Ovary (tissue), 7 donors: ENCODE measurements at regions not wholly inside any gene's neighbourhood (a gene's known extent, or its start where the extent isn't known, plus 50 kb on each side); places are given as distances from the start of the nearest gene placed in this dataset.

Experiments
- DNase-seq, 5 donors: peaks; one replicate each; pipeline ENCODE4 v3.0.0-alpha.2; 2019 to 2020
- H3K27ac ChIP-seq, 2 donors: fragments of 200-600 bp; one replicate each; pipeline versions ENCODE4 v1.5.1 to v1.8.0; 2019 to 2022
- H3K27me3 ChIP-seq: fragments of 200-600 bp; one replicate; pipeline ENCODE4 v1.8.0; 2022
- H3K36me3 ChIP-seq: fragments of 200-600 bp; sonication (generic); one replicate; pipeline ENCODE4 v1.5.1; 2019
- H3K4me1 ChIP-seq: one replicate; pipeline ENCODE4 v1.8.1; 2013; ENCODE audit warnings: mild to moderate bottlenecking, moderate library complexity; ENCODE audit not compliant: insufficient read depth
- H3K4me3 ChIP-seq: fragments of 200-600 bp; sonication (generic); one replicate; pipeline ENCODE4 v1.5.1; 2017
- H3K9me3 ChIP-seq, 2 donors: fragments of 200-600 bp in 1 of 2; sonication (generic) in 1 of 2; one replicate each; pipeline versions ENCODE4 v1.5.1 to v1.8.1; 2013 to 2019; ENCODE audit warnings: mild to moderate bottlenecking in 1 of 2, moderate library complexity in 1 of 2
- EP300 ChIP-seq: sonication (generic); formaldehyde crosslinking; IDR thresholded peaks from one replicate; pipeline ENCODE4 v1.6.1; 2017; ENCODE audit warnings: antibody characterized with exemption
- POLR2A ChIP-seq: fragments of 450-650 bp; IDR thresholded peaks from one replicate; pipeline ENCODE4 v1.6.1; 2017; ENCODE audit warnings: antibody characterized with exemption, mild to moderate bottlenecking, moderate library complexity
- WGBS, 3 donors: extraction: QIAGEN DNeasy Blood & Tissue Kit in 1 of 3; methylation state at CpG; one replicate each; pipeline versions ENCODE4 v1.1.5 to v1.1.7; 2013 to 2017; 5-methylcytosine and 5-hydroxymethylcytosine counted together
- intact Hi-C, 4 donors: fragments of 100-400 bp; cut with DNase I; formaldehyde crosslinking; loops; one replicate each; pipeline versions ENCODE4 v1.11.0 to v1.15.1; 2022 to 2023
- TF ChIP-seq, protein P1 (sequence below), 3 donors: fragments of 450-650 bp in 2 of 3; fragments of 200-600 bp in 1 of 3; IDR thresholded peaks; one replicate each; pipeline versions ENCODE4 v1.5.1 to v1.8.0; 2016 to 2022; ENCODE audit warnings: antibody characterized with exemption in 3 of 3, mild to moderate bottlenecking in 1 of 3
- donor health status: DM: no; HTN: no; CAD: no; lungs with moderate emphysema.
- donor health status: DM: no; HTN: no; CAD: no.
- donor health status: Bipolar disorder and iron deficiency.
- donor health status: DM: no; HTN: no; CAD: no.
- donor health status: DM: yes; HTN: yes; CAD: no.

DNA sequence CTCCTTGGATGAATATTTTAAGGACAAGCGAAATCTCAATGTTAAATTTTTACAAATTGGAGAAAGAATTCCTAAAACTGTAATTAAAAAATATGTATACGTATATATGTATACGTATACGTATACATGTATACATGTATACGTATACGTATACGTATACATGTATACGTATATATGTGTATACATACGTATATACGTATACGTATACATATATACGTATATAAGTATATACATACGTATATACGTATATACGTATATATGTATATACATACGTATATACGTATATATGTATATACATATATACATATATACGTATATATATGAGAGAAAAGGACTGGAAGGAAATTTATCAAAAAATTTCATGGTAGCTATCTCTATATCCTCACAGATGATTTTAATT is 110.2 kb upstream of the ACKR3 start:
- no peaks in the 10 kb centered on the region for H3K9me3 ChIP-seq
- intact Hi-C loops: no loop called here
- TF ChIP-seq POLR2A (no peak), EP300 (no peak)
- TF ChIP-seq, protein P1, sequence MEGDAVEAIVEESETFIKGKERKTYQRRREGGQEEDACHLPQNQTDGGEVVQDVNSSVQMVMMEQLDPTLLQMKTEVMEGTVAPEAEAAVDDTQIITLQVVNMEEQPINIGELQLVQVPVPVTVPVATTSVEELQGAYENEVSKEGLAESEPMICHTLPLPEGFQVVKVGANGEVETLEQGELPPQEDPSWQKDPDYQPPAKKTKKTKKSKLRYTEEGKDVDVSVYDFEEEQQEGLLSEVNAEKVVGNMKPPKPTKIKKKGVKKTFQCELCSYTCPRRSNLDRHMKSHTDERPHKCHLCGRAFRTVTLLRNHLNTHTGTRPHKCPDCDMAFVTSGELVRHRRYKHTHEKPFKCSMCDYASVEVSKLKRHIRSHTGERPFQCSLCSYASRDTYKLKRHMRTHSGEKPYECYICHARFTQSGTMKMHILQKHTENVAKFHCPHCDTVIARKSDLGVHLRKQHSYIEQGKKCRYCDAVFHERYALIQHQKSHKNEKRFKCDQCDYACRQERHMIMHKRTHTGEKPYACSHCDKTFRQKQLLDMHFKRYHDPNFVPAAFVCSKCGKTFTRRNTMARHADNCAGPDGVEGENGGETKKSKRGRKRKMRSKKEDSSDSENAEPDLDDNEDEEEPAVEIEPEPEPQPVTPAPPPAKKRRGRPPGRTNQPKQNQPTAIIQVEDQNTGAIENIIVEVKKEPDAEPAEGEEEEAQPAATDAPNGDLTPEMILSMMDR (IDR thresholded peaks at IDR 0.05): no peak
- H3K36me3 ChIP-seq: no peaks in the 10 kb centered on the region
- no peaks in the 10 kb centered on the region for H3K4me1 ChIP-seq
- no peak overlapping the region for H3K27ac ChIP-seq
- H3K27me3 ChIP-seq: no peaks in the 10 kb centered on the region
- H3K4me3 ChIP-seq: no peak overlapping the region
- DNase-seq: no peak
- WGBS, 3 donors: 90 to 97% (median 97%) methylated on average over 18 of the region's 18 CpGs

DNA sequence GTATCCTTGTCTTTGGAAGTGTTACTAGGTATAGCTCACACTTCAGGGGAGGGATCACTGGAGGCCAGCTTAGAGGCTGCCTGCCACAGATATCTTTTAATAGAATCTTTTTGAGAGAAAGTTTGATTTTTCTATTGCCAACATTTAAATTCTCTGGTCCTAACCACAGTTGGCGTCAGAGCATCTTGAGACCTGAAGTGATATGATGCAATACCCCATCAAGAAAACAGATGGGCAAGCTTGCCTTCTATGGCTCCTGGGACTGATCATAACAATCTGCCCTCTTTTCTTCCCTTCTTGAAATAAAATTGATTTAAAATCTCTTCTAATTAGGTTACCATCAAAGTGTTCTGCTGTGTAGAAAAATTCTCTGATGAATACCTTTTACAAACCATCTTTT is 105.5 kb upstream of the ACKR3 start:
- TF ChIP-seq, protein P1 (IDR thresholded peaks at IDR 0.05): no peak
- TF ChIP-seq EP300 (no peak), POLR2A (no peak)
- WGBS, 3 donors: 94 to 100% (median 98%) methylated on average over 1 of the region's 1 CpG
- intact Hi-C loops: no loop called here

DNA sequence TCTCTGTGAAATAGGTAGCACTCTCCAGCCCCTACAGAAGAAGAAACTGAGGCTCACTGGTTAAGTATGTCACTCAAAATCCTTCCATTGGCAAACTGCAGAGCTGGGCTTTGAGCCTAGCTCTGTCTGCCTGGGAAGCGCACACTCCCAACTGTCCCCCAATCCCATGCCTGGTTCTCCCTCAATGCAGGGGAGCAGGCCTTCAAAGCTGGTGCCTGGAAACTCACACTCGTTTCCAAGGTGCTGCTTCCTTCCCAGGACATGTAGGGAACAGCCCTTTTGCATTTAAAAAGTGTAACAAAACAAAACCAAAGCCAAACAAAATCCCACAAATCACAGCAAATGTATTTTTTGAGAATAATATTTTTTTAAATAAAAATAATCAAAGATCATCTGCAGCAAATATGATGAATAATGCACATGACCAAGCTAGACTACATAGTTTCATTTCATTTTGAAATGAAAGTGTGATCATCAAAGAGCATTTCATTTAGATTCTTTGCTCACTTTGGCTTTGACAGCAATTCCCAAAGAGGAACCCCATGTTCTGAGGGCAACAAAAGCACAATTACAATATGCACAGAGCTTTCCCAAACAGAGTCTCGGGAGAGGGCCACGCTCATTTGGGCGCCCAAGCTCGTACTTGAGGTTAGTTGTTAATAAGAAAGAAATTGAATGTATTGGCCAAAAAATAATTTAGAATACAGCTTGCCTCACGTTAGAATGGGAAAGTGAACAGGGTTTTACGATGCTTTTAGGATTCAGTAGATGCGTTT is 96.7 kb upstream of the ACKR3 start:
- TF ChIP-seq, protein P1 (IDR thresholded peaks at IDR 0.05): no peak
- TF ChIP-seq EP300 (no peak), POLR2A (no peak)
- intact Hi-C loops: no loop called here
- H3K36me3 ChIP-seq: no peaks in the 10 kb centered on the region

More for the DNA sequence above, 105.5 kb upstream of the ACKR3 start:
- H3K4me3 ChIP-seq: no peak overlapping the region
- DNase-seq: no peak
- H3K27ac ChIP-seq: no peak overlapping the region
- H3K36me3 ChIP-seq: no peaks in the 10 kb centered on the region
- H3K4me1 ChIP-seq: no peaks in the 10 kb centered on the region
- H3K27me3 ChIP-seq: no peaks in the 10 kb centered on the region
- no peaks in the 10 kb centered on the region for H3K9me3 ChIP-seq

DNA sequence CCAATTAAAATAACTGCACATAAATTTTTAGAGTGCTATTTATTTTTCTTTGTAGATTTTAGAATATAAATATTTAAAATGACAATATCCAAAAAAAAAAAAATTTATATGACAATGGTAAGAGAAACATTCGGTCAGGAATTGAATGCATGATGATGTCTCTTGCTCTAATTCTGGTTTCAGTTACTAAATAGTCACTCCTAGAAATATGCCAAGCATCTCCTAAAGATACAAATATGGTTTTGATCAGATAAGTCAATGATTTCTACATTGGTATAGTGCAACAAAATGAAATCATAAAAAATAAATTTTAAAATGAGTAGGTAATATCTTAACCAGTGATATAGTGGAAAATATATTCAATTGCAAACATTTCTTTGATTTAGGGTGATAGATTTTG is 95.9 kb upstream of the ACKR3 start:
- no peak for TF ChIP-seq POLR2A
- no peak for DNase-seq
- Histone ChIP-seq H3K36me3 (no peaks in the 10 kb centered on the region), H3K27ac (no peak overlapping the region), H3K4me3 (no peak overlapping the region), H3K9me3 (no peaks in the 10 kb centered on the region), H3K27me3 (no peaks in the 10 kb centered on the region), H3K4me1 (no peaks in the 10 kb centered on the region)
- intact Hi-C loops: no loop called here
- 76 to 89% (median 85%) methylated on average over 1 of the region's 1 CpG for WGBS, 3 donors

More for the DNA sequence above, 96.7 kb upstream of the ACKR3 start:
- no peaks in the 10 kb centered on the region for H3K4me1 ChIP-seq
- no peak for DNase-seq
- H3K27ac ChIP-seq: no peak overlapping the region
- no peaks in the 10 kb centered on the region for H3K27me3 ChIP-seq
- no peak overlapping the region for H3K4me3 ChIP-seq
- 85 to 92% (median 86%) methylated on average over 9 of the region's 9 CpGs for WGBS, 3 donors
- no peaks in the 10 kb centered on the region for H3K9me3 ChIP-seq

DNA sequence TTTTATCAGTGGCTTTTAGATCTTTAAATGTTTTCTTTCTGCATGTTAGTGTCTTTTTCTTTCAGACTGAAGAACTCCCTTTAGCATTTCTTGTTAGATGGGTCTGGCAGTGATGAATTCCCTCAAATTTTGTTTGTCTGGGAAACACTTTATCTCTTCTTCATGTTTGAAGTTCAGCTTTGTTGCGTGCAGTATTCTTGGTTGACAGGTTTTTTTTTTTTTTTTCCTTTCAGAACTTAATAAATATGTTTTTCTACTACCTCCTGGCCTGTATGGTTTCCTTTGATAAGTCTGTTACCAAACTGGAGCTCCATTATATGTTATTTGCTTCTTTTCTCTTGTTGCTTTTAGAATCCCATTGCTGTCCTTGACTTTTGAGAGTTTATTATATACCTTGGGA is 89.8 kb upstream of the ACKR3 start:
- H3K36me3 ChIP-seq: no peaks in the 10 kb centered on the region
- no peaks in the 10 kb centered on the region for H3K9me3 ChIP-seq
- no peaks in the 10 kb centered on the region for H3K4me1 ChIP-seq
- no peaks in the 10 kb centered on the region for H3K27me3 ChIP-seq
- H3K27ac ChIP-seq: no peak overlapping the region
- no peak for DNase-seq
- WGBS, 3 donors: 95 to 100% (median 100%) methylated on average over 1 of the region's 1 CpG
- intact Hi-C loops: no loop called here
- no peak overlapping the region for H3K4me3 ChIP-seq
- TF ChIP-seq, protein P1 (IDR thresholded peaks at IDR 0.05): no peak
- no peak for TF ChIP-seq POLR2A
- TF ChIP-seq EP300: no peak
